ENCODE measurements at regions not wholly inside any gene's neighbourhood (a gene's known extent, or its start where the extent isn't known, plus 50 kb on each side); places are given as distances from the start of the nearest gene placed in this dataset.

GRCh38 chrX:148365233-148365632, 135.2 kb upstream of the AFF2 start:
- no peak for DNase-seq (ENCODE audit: low spot score)

- no peak for DNase-seq (ENCODE audit: low spot score)
These were observed 129.1 kb upstream of the AFF2 start for GRCh38 chrX:148371291-148371690.

- no peak for DNase-seq (ENCODE audit: low spot score)
These were observed 127.5 kb upstream of the AFF2 start for GRCh38 chrX:148372925-148373324.

GRCh38 chrX:148376342-148376741, 124.1 kb upstream of the AFF2 start:
- DNase-seq (ENCODE audit: low spot score) = no peak

- no peak for DNase-seq (ENCODE audit: low spot score)
These were observed 120.3 kb upstream of the AFF2 start for GRCh38 chrX:148380107-148380506.

GRCh38 chrX:148380650-148381561, 119.5 kb upstream of the AFF2 start:
- no peak for DNase-seq (ENCODE audit: low spot score)

- no peak for DNase-seq (ENCODE audit: low spot score)
These were observed 118.8 kb upstream of the AFF2 start for GRCh38 chrX:148381603-148382002.

GRCh38 chrX:148382983-148383382, 117.4 kb upstream of the AFF2 start:
- DNase-seq (ENCODE audit: low spot score) = no peak

GRCh38 chrX:148385471-148385870, 114.9 kb upstream of the AFF2 start:
- no peak for DNase-seq (ENCODE audit: low spot score)

GRCh38 chrX:148389629-148390028, 110.8 kb upstream of the AFF2 start:
- DNase-seq (ENCODE audit: low spot score) = no peak

- no peak for DNase-seq (ENCODE audit: low spot score)
These were observed 88.4 kb upstream of the AFF2 start for GRCh38 chrX:148412006-148412405.

GRCh38 chrX:148416142-148416541, 84.3 kb upstream of the AFF2 start:
- no peak for DNase-seq (ENCODE audit: low spot score)

GRCh38 chrX:148416931-148417330, 83.5 kb upstream of the AFF2 start:
- peak; percentile 12 for DNase-seq (ENCODE audit: low spot score)

- no peak for DNase-seq (ENCODE audit: low spot score)
These were observed 82.5 kb upstream of the AFF2 start for GRCh38 chrX:148417934-148418333.

GRCh38 chrX:148422526-148422925, 77.9 kb upstream of the AFF2 start:
- no peak for DNase-seq (ENCODE audit: low spot score)

- no peak for DNase-seq (ENCODE audit: low spot score)
These were observed 75.8 kb upstream of the AFF2 start for GRCh38 chrX:148424570-148424969.

- DNase-seq (ENCODE audit: low spot score) = no peak
These were observed 74.0 kb upstream of the AFF2 start for GRCh38 chrX:148426467-148426866.

- DNase-seq (ENCODE audit: low spot score) = no peak
These were observed 59.0 kb upstream of the AFF2 start for GRCh38 chrX:148441387-148441786.

- DNase-seq (ENCODE audit: low spot score) = no peak
These were observed 57.2 kb upstream of the AFF2 start for GRCh38 chrX:148443216-148443615.

GRCh38 chrX:148448686-148449085, 51.7 kb upstream of the AFF2 start:
- DNase-seq (ENCODE audit: low spot score) = no peak

Data from AG08395 (cell line).